Thyroid gland (tissue), 4 donors: ENCODE measurements at regions not wholly inside any gene's neighbourhood (a gene's known extent, or its start where the extent isn't known, plus 50 kb on each side); places are given as distances from the start of the nearest gene placed in this dataset.

Source experiments
- CTCF ChIP-seq, 6 experiments: fragments of 200-600 bp in 3 of 6; fragments of 450-650 bp in 3 of 6; sonication (generic) in 3 of 6; IDR thresholded peaks; one replicate each; pipeline ENCODE4 v1.5.1; 2016 to 2019; ENCODE audit warnings: antibody characterized with exemption in 6 of 6, mild to moderate bottlenecking in 2 of 6, inconsistent platforms in 1 of 6, moderate library complexity in 1 of 6
- POLR2A ChIP-seq, 2 donors: fragments of 450-650 bp; IDR thresholded peaks; one replicate each; pipeline ENCODE4 v1.6.1; 2017; ENCODE audit warnings: antibody characterized with exemption in 2 of 2, mild to moderate bottlenecking in 2 of 2, moderate library complexity in 1 of 2

GRCh38 chr4:123577225-123577906 is 180.8 kb downstream of the SPRY1 start:
- TF ChIP-seq CTCF (IDR thresholded peaks at IDR 0.05), result no peak
- no peak for TF ChIP-seq POLR2A (IDR thresholded peaks at IDR 0.05)
